ENCODE measurements at regions not wholly inside any gene's neighbourhood (a gene's known extent, or its start where the extent isn't known, plus 50 kb on each side); places are given as distances from the start of the nearest gene placed in this dataset.

GRCh38 chr2:239715606-239716005 is 309.5 kb downstream of the NDUFA10 start:
- no peak for DNase-seq (ENCODE audit: low read depth)

DNA sequence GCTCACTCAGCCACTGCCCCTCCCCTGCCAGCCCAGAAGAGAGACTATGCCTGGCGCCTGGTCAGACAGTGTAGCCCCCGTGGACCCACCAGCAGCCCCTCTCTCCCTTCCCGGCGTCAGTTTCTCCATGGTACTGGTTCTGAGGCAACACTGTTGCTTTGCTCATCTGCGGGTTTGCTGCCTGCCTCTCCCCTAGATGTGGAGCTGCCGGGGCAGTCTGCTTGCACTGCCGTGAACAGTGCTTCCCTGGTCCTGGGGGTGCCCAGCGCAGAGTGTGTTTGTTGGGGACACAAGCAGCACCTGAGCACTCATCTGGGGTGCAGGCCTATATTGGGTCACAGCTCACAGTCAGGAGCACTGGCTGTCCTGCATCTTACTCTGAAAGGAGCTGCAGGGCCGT is 309.9 kb downstream of the NDUFA10 start:
- no peak for DNase-seq (ENCODE audit: low read depth)

- DNase-seq (ENCODE audit: low read depth) = no peak
Observed at GRCh38 chr2:239714116-239714515, 311.0 kb downstream of the NDUFA10 start.

GRCh38 chr2:239712755-239713154 is 311.9 kb upstream of the HDAC4 start:
- no peak for DNase-seq (ENCODE audit: low read depth)

DNA sequence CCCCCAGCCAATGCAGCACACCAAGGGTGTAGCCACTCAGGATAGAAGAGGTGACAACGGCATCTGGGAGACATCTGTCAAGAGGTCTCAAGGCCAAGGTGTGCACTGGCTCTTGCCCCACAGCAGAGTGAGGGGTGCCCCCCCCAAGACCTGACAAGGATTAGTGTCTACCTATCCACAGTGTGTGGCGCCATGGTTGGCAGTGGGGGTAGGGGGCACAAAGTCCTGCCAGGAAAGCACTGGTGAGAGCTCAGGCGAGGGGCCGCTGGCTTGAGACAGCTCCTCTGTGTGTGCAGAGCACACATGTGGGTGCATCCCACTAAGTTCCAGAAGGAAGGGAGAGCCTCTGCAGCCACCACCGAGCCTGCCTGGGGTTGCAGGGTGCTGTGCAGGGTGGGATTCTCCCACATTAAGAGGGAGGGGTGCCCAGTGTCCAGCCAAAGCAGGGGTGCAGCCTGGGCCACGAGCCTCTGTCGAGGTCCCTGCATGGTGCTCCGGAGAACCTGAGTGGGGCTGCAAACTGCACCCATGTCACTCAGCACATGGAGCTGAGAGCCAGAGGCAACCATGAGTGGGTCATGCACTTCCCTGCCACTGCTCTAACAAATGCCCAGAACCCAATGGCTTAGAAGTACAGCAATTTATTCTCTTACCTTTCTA is 311.2 kb upstream of the HDAC4 start:
- DNase-seq (ENCODE audit: low read depth) = no peak

DNA sequence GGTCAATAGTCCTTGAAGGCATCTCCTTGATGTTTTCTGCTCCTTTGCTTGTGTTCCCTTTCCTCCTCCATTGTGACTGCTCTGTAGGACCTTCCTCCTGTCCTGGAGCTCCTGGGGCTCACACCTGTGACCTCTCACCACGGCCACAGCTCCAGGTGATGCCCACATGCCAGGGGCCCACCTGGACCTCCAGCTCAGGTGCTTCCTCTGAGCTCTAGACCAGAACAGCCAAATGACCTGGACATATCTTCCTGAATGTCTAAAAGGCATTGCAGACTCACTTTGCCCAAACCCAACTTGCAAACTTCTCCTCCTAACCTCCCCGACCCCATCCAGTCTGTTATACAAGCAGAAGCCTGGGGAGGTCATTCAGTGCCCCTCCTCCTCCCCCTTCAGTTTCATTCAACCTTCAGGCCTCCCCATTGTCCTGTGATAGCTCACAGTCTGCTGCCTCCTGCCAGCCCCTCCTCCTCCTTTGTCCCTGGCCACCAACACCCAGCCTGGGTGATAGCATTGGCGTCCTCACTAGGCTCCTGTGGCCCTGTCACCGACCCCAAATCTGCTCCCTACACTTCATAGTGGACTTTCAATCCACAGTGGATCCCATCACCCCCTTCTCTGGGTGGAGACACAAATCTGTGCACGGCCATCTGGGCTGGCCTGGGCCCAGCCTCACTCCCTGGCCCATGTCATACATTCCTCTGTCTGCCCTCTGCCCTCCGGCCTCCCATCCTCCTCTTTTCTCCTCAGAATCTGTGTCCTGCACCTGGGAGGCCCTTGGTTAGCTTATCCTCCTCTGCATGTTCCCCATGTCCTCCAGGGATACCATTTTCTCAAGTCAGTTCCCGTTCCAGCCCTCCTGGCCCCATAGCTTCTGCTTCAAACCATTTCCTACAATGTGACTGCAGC is 310.4 kb upstream of the HDAC4 start:
- DNase-seq (ENCODE audit: low read depth) = no peak

DNA sequence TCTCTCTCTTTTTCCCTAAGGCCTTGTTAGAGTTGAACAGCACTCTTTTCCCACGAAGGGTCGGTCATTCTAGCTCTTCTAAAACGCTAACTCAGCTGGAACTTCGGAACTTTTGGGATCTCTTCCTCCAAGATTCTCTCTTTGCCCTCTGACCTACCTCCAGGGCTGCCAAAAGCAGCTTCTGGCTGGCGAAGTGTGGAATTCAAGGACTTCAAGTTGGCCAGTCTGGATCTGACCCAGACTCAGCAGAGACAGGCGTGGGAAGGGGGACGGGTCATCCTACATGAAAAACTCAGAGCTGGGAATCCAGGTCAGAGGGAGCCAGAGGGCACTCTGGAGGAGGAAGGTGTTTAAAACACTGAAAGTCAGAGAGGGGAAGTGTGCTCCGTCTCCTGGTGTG is 305.5 kb upstream of the HDAC4 start:
- DNase-seq (ENCODE audit: low read depth) = no peak

DNA sequence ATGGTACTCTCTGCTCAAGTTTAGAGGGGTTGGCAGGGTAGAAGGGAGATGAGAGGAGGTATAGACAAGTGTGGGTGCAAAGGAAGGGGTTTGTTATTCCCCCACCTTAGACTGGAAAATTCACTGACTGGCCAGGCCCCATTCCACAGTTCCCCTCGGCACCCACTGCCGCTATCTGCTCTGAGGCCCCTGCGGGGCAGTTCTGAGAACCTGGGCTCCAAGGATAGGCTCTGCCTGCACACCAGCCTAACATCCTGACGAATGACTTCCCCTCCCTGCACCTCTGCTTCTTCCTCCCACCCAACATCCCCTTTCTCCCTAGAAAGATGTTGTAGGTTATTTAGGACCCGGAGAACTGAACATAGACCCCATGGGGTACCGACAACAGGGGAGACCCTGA is 303.9 kb upstream of the HDAC4 start:
- no peak for DNase-seq (ENCODE audit: low read depth)

DNA sequence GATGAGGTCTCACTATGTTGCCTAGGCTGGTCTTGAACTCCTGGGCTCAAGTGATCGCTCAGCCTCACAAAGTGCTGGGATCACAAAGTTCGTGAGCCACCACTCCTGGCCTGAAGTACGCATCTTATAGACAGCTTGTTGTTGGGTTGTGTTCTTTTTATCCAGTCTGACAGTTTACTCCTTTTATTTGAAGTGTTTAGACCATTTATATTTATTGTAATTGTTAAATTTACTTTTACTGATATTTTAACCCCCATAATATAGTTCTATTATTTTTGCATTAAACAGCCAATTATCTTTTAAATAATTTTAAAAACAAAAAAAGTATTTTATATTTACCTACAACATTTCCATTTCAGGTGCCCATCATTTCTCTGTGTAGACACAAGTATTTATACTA is 303.0 kb upstream of the HDAC4 start:
- no peak for DNase-seq (ENCODE audit: low read depth)

- DNase-seq (ENCODE audit: low read depth) = no peak
Observed at GRCh38 chr2:239700686-239701345, 300.0 kb upstream of the HDAC4 start.

GRCh38 chr2:239697399-239698164 is 296.8 kb upstream of the HDAC4 start:
- no peak for DNase-seq (ENCODE audit: low read depth)

- DNase-seq (ENCODE audit: low read depth) = no peak
Observed at GRCh38 chr2:239696559-239697207, 295.9 kb upstream of the HDAC4 start.

- DNase-seq (ENCODE audit: low read depth) = no peak
Observed at GRCh38 chr2:239695728-239696240, 295.0 kb upstream of the HDAC4 start.

- DNase-seq (ENCODE audit: low read depth) = no peak
Observed at GRCh38 chr2:239695106-239695727, 294.4 kb upstream of the HDAC4 start.

- no peak for DNase-seq (ENCODE audit: low read depth)
Observed at GRCh38 chr2:239694487-239694886, 293.7 kb upstream of the HDAC4 start.

DNA sequence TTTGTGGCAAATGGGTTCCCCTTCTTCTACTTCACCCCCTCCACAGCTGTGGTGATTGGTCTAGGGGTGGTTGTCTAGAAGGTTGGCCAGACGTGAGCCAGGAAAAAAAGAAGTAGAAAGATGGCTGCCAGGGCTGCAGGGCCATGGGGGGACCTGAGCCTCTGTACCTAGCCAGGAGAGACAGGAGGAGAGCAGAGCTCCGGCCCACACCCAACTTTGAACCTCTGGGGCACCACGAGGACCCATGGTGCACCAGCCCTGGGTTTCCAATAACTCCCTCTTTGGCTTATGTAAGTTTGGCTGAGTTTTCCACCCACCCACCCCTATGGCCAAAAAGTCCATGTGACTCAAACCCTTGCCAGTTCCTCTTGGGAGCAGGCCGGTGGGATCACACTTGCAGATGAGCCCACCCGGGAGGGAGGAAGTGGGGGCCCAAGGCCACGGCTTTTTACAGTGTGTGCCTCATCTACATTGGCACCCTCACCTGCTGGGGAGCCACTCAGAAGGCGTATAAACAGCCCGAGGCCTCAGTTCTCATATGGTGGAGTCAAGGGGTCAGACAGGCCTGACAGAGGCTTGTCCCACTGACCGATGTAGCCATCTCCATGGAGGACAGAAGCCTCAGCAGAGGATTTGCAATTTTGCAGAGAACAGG is 293.1 kb upstream of the HDAC4 start:
- DNase-seq (ENCODE audit: low read depth) = no peak

GRCh38 chr2:239693330-239693729 is 292.5 kb upstream of the HDAC4 start:
- DNase-seq (ENCODE audit: low read depth) = no peak

- DNase-seq (ENCODE audit: low read depth) = no peak
Observed at GRCh38 chr2:239692919-239693318, 292.1 kb upstream of the HDAC4 start.

DNA sequence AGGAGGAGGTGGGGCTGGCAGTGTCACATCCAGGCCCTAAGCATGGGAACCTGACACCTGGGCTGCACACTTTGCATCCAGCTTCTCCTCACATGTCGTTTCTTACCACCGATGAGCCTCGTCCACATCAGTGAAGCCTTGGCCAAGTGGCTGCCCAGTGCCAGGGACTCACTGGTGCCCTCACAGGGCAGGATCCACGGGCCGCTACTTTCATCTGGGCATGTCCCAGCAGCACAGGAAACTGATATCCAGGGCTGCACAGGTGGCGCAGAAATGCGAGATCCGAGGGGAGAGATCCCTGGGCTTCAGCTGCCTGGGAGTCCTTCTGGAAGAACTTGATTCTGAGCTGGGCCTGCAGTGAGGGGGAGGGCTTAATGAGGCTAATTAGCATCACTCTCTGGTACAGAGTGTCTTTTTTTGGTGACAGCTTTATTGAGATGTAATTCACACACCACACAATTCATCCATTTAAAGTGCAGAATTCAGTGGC is 291.6 kb upstream of the HDAC4 start:
- no peak for DNase-seq (ENCODE audit: low read depth)

- DNase-seq (ENCODE audit: low read depth) = no peak
Observed at GRCh38 chr2:239691720-239692119, 290.9 kb upstream of the HDAC4 start.

All from stimulated activated CD8-positive, alpha-beta memory T cell treated with anti-CD3 and anti-CD28 coated beads, Interleukin-12 subunit alpha, Interleukin-12 subunit beta, amount 100 ng/mL, for 1 hour (primary cell).